ENCODE measurements at regions not wholly inside any gene's neighbourhood (a gene's known extent, or its start where the extent isn't known, plus 50 kb on each side); places are given as distances from the start of the nearest gene placed in this dataset.
"Not testable (repeated sequence)": the region's sequence is repeated elsewhere in the genome, so short reads cannot be mapped to it uniquely, and the experiment has no call there.

DNA sequence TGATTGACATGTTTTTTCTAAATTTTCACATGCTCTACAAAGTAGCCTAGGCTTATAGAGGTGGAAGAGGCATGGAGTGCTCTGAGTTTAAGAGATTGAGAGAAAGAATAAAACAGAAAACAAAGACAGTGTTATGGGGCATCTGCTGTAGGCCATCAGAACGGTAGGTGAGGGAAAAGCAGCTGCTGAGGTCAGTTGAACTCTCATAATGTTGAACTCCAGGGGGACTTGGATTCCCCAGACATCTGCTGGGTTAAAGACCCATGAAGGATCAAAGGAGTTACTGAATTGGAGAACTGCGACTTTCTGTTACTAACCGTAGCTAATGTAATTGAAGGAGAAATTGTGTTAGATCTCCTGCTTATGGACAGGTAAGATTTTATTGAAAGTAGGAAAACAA, 333.9 kb downstream of the TFAP2B start:
- Mint-ChIP-seq H3K4me3 (no peak overlapping the region), H3K9me3 (peaks cover 0 to 14% (median 3%) of the 10 kb centered on the region in 11 donors), H3K27me3 (no peaks in the 10 kb centered on the region), H3K36me3 (no peaks in the 10 kb centered on the region), H3K4me1 (no peaks in the 10 kb centered on the region), H3K27ac (no peak overlapping the region)
- H3K27ac ChIP-seq (ENCODE audit: low read depth, low read length) = no peak overlapping the region
- H3K4me3 ChIP-seq (ENCODE audit: low read length) = no peak overlapping the region
- ATAC-seq (no peak), DNase-seq (no peak)
- no peaks in the 10 kb centered on the region for H3K4me1 ChIP-seq (ENCODE audit: control insufficient read depth in 2 of 2, insufficient read depth in 2 of 2, low read length in 2 of 2)
- ChIA-PET CTCF (no interaction called here), POLR2A (no interaction called here)
- intact Hi-C loops (cut with micrococcal nuclease) = no loop called here
- H3K9me3 ChIP-seq (ENCODE audit: control insufficient read depth in 2 of 3, low read length in 3 of 3) = no peaks in the 10 kb centered on the region
- H3K27me3 ChIP-seq (ENCODE audit: control insufficient read depth in 2 of 2, insufficient read depth in 2 of 2, low read length in 2 of 2) = no peaks in the 10 kb centered on the region
- H3K36me3 ChIP-seq (ENCODE audit: control insufficient read depth in 2 of 3, insufficient read depth in 3 of 3, low read length in 3 of 3) = no peaks in the 10 kb centered on the region

DNA sequence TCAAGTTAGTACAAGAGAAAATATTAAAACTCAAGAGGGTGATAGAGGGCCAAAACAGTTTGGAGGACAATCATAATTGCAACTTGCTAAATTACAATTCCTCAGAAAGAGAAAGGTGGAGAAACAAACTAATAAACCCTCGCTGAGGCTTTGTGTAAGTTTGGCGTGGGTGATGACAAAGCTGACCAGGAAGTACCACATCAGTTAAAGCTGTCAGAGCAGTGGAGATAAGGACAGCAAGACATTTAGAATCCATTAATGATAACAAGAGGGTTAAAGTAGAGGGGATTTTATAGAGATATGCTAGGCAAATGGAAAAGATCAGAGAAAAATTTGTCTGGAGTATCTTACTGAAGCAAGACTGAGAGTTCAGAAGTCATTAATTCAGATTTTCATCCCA, 334.4 kb downstream of the TFAP2B start:
- no peaks in the 10 kb centered on the region for H3K36me3 Mint-ChIP-seq
- POLR2A ChIA-PET = no interaction called here
- Histone ChIP-seq H3K4me1 (ENCODE audit: control insufficient read depth in 2 of 2, insufficient read depth in 2 of 2, low read length in 2 of 2) (no peaks in the 10 kb centered on the region), H3K9me3 (ENCODE audit: control insufficient read depth in 2 of 3, low read length in 3 of 3) (no peaks in the 10 kb centered on the region), H3K36me3 (ENCODE audit: control insufficient read depth in 2 of 3, insufficient read depth in 3 of 3, low read length in 3 of 3) (no peaks in the 10 kb centered on the region), H3K4me3 (ENCODE audit: low read length) (no peak overlapping the region), H3K27ac (ENCODE audit: low read depth, low read length) (no peak overlapping the region), H3K27me3 (ENCODE audit: control insufficient read depth in 2 of 2, insufficient read depth in 2 of 2, low read length in 2 of 2) (no peaks in the 10 kb centered on the region)
- no peak for DNase-seq
- intact Hi-C loops (cut with micrococcal nuclease) = no loop called here
- peaks cover 0 to 14% (median 3%) of the 10 kb centered on the region in 11 donors for H3K9me3 Mint-ChIP-seq
- H3K27me3 Mint-ChIP-seq = no peaks in the 10 kb centered on the region
- CTCF ChIA-PET = no interaction called here
- H3K4me3 Mint-ChIP-seq = no peak overlapping the region
- H3K27ac Mint-ChIP-seq = no peak overlapping the region
- ATAC-seq = no peak
- H3K4me1 Mint-ChIP-seq = no peaks in the 10 kb centered on the region

DNA sequence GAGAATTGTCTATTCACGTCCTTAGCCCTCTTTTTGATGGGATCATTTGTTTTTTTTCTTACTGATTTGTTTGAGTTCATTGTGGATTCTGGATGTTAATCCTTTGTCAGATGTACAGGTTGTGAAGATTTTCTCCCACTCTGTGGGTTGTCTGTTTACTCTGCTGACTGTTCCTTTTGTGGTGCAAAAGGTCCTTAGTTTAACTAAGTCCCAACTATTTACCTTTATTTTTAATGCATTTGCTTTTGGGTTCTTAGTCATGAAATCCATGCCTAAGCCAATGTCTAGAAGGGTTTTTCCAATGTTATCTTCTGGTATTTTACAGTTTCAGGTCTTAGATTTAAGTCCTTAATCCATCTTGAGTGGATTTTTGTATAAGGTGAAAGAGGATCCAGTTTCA, 336.3 kb downstream of the TFAP2B start:
- H3K4me3 ChIP-seq (ENCODE audit: low read length); H3K4me1 Mint-ChIP-seq; H3K27me3 ChIP-seq (ENCODE audit: control insufficient read depth in 2 of 2, insufficient read depth in 2 of 2, low read length in 2 of 2); H3K27ac Mint-ChIP-seq; H3K36me3 ChIP-seq (ENCODE audit: control insufficient read depth in 2 of 3, insufficient read depth in 3 of 3, low read length in 3 of 3); DNase-seq; H3K4me3 Mint-ChIP-seq; H3K36me3 Mint-ChIP-seq; intact Hi-C loops (cut with micrococcal nuclease); H3K27ac ChIP-seq (ENCODE audit: low read depth, low read length); ATAC-seq; CTCF ChIA-PET; H3K4me1 ChIP-seq (ENCODE audit: control insufficient read depth in 2 of 2, insufficient read depth in 2 of 2, low read length in 2 of 2); H3K9me3 ChIP-seq (ENCODE audit: control insufficient read depth in 2 of 3, low read length in 3 of 3); H3K27me3 Mint-ChIP-seq; POLR2A ChIA-PET: not testable (repeated sequence)
- peaks cover 0 to 21% (median 4%) of the 10 kb centered on the region in 11 donors for H3K9me3 Mint-ChIP-seq

DNA sequence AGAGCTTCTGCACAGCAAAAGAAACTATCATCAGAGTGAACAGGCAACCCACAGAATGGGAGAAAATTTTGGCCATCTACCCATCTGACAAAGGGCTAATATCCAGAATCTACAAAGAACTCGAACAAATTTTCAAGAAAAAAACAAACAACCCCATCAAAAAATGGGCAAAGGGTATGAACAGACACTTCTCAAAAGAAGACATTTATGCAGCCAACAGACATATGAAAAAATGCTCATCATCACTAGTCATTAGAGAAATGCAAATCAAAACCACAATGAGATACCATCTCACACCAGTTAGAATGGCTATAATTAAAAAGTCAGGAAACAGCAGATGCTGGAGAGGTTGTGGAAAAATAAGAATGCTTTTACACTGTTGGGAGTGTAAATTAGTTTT, 340.6 kb downstream of the TFAP2B start:
- H3K27me3 ChIP-seq (ENCODE audit: control insufficient read depth in 2 of 2, insufficient read depth in 2 of 2, low read length in 2 of 2); H3K4me3 Mint-ChIP-seq; H3K36me3 ChIP-seq (ENCODE audit: control insufficient read depth in 2 of 3, insufficient read depth in 3 of 3, low read length in 3 of 3); H3K9me3 ChIP-seq (ENCODE audit: control insufficient read depth in 2 of 3, low read length in 3 of 3); POLR2A ChIA-PET; H3K4me1 ChIP-seq (ENCODE audit: control insufficient read depth in 2 of 2, insufficient read depth in 2 of 2, low read length in 2 of 2); H3K4me1 Mint-ChIP-seq; DNase-seq; H3K4me3 ChIP-seq (ENCODE audit: low read length); ATAC-seq; H3K27me3 Mint-ChIP-seq; H3K27ac Mint-ChIP-seq; intact Hi-C loops (cut with micrococcal nuclease); H3K36me3 Mint-ChIP-seq; H3K27ac ChIP-seq (ENCODE audit: low read depth, low read length); CTCF ChIA-PET: not testable (repeated sequence)
- peaks cover 0 to 20% (median 2%) of the 10 kb centered on the region in 11 donors for H3K9me3 Mint-ChIP-seq

- H3K4me1 Mint-ChIP-seq = no peaks in the 10 kb centered on the region
- Histone ChIP-seq H3K27ac (ENCODE audit: low read depth, low read length) (no peak overlapping the region), H3K27me3 (ENCODE audit: control insufficient read depth in 2 of 2, insufficient read depth in 2 of 2, low read length in 2 of 2) (no peaks in the 10 kb centered on the region), H3K4me1 (ENCODE audit: control insufficient read depth in 2 of 2, insufficient read depth in 2 of 2, low read length in 2 of 2) (no peaks in the 10 kb centered on the region), H3K9me3 (ENCODE audit: control insufficient read depth in 2 of 3, low read length in 3 of 3) (no peaks in the 10 kb centered on the region), H3K4me3 (ENCODE audit: low read length) (no peak overlapping the region), H3K36me3 (ENCODE audit: control insufficient read depth in 2 of 3, insufficient read depth in 3 of 3, low read length in 3 of 3) (no peaks in the 10 kb centered on the region)
- H3K36me3 Mint-ChIP-seq = no peaks in the 10 kb centered on the region
- H3K4me3 Mint-ChIP-seq = no peak overlapping the region
- H3K27me3 Mint-ChIP-seq = no peaks in the 10 kb centered on the region
- peaks cover 0 to 17% (median 2%) of the 10 kb centered on the region in 11 donors for H3K9me3 Mint-ChIP-seq
- POLR2A ChIA-PET = no interaction called here
- no peak overlapping the region for H3K27ac Mint-ChIP-seq
- DNase-seq (no peak), ATAC-seq (no peak)
- CTCF ChIA-PET = no interaction called here
- intact Hi-C loops (cut with micrococcal nuclease) = no loop called here
Observed at GRCh38 chr6:51161752-51162151, 343.1 kb downstream of the TFAP2B start.

- intact Hi-C loops (cut with micrococcal nuclease) = no loop called here
- Mint-ChIP-seq H3K27me3 (no peaks in the 10 kb centered on the region), H3K9me3 (peaks cover 0 to 15% (median 4%) of the 10 kb centered on the region in 11 donors), H3K36me3 (no peaks in the 10 kb centered on the region), H3K4me3 (no peak overlapping the region), H3K27ac (no peak overlapping the region), H3K4me1 (no peaks in the 10 kb centered on the region)
- Histone ChIP-seq H3K9me3 (ENCODE audit: control insufficient read depth in 2 of 3, low read length in 3 of 3) (no peaks in the 10 kb centered on the region), H3K27ac (ENCODE audit: low read depth, low read length) (no peak overlapping the region), H3K4me3 (ENCODE audit: low read length) (no peak overlapping the region), H3K27me3 (ENCODE audit: control insufficient read depth in 2 of 2, insufficient read depth in 2 of 2, low read length in 2 of 2) (no peaks in the 10 kb centered on the region), H3K4me1 (ENCODE audit: control insufficient read depth in 2 of 2, insufficient read depth in 2 of 2, low read length in 2 of 2) (no peaks in the 10 kb centered on the region), H3K36me3 (ENCODE audit: control insufficient read depth in 2 of 3, insufficient read depth in 3 of 3, low read length in 3 of 3) (no peaks in the 10 kb centered on the region)
- ATAC-seq = no peak
- no peak for DNase-seq
- ChIA-PET POLR2A (no interaction called here), CTCF (no interaction called here)
Observed at GRCh38 chr6:51163843-51164529, 345.3 kb downstream of the TFAP2B start.

GRCh38 chr6:51166914-51167313, 348.2 kb downstream of the TFAP2B start:
- Histone ChIP-seq H3K27ac (ENCODE audit: low read depth, low read length) (no peak overlapping the region), H3K36me3 (ENCODE audit: control insufficient read depth in 2 of 3, insufficient read depth in 3 of 3, low read length in 3 of 3) (no peaks in the 10 kb centered on the region), H3K27me3 (ENCODE audit: control insufficient read depth in 2 of 2, insufficient read depth in 2 of 2, low read length in 2 of 2) (no peaks in the 10 kb centered on the region), H3K9me3 (ENCODE audit: control insufficient read depth in 2 of 3, low read length in 3 of 3) (no peaks in the 10 kb centered on the region), H3K4me3 (ENCODE audit: low read length) (no peak overlapping the region), H3K4me1 (ENCODE audit: control insufficient read depth in 2 of 2, insufficient read depth in 2 of 2, low read length in 2 of 2) (no peaks in the 10 kb centered on the region)
- no peak for ATAC-seq
- no peak overlapping the region for H3K4me3 Mint-ChIP-seq
- CTCF ChIA-PET = no interaction called here
- intact Hi-C loops (cut with micrococcal nuclease) = no loop called here
- peaks cover 0 to 20% (median 4%) of the 10 kb centered on the region in 11 donors for H3K9me3 Mint-ChIP-seq
- POLR2A ChIA-PET = no interaction called here
- no peaks in the 10 kb centered on the region for H3K36me3 Mint-ChIP-seq
- H3K4me1 Mint-ChIP-seq = no peaks in the 10 kb centered on the region
- no peaks in the 10 kb centered on the region for H3K27me3 Mint-ChIP-seq
- DNase-seq = no peak
- H3K27ac Mint-ChIP-seq = no peak overlapping the region

All from naive thymus-derived CD4-positive, alpha-beta T cell (primary cell).